ENCODE measurements at regions not wholly inside any gene's neighbourhood (a gene's known extent, or its start where the extent isn't known, plus 50 kb on each side); places are given as distances from the start of the nearest gene placed in this dataset.

DNA sequence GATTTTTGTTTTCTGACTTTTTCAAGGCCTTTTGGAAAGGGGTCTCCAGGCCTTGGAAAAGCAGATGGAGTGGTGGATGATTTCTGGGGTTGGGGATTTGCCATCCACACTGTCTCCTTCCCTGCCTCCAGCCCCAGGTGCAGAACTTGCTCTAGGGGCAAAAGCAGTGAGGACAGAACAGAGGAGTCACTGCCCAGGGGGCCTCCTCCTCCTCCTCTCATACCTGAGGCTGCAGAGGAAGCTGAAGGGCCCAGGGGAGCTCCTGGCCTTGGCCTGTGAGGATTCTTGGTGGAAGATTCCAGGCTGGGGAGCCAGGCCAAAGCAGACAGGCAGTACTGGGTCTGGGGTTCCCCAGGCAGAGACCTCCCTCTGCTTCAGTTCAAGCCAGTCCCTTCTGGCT, 52.3 kb upstream of the URI1 start:
- H3K4me1 Mint-ChIP-seq = no peaks in the 10 kb centered on the region
- H3K4me3 Mint-ChIP-seq = no peak overlapping the region
- no peaks in the 10 kb centered on the region for H3K9me3 Mint-ChIP-seq
- ATAC-seq = no peak
- H3K27ac Mint-ChIP-seq = no peak overlapping the region
- H3K27me3 Mint-ChIP-seq = no peaks in the 10 kb centered on the region
- no peak for DNase-seq
- no peaks in the 10 kb centered on the region for H3K36me3 Mint-ChIP-seq (ENCODE audit: low read depth)

DNA sequence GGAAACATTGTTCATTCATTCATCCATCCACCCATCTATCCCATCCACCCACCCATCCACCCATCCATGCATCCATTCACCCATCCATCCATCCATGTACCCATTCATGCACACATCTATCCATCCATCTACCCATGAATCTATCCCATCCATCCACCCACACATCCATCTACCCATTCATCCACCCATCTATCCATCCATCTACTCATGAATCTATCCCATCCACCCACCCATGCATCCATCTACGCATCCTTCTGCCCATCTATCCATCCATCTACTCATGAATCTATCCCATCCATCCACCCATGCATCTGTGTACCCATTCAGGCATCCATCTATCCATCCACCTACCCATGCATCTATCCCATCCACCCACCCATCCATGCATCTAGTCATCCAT, 51.6 kb upstream of the URI1 start:
- DNase-seq = no peak
- no peaks in the 10 kb centered on the region for H3K4me1 Mint-ChIP-seq
- no peak overlapping the region for H3K4me3 Mint-ChIP-seq
- no peaks in the 10 kb centered on the region for H3K9me3 Mint-ChIP-seq
- no peak for ATAC-seq
- no peaks in the 10 kb centered on the region for H3K36me3 Mint-ChIP-seq (ENCODE audit: low read depth)
- no peaks in the 10 kb centered on the region for H3K27me3 Mint-ChIP-seq
- no peak overlapping the region for H3K27ac Mint-ChIP-seq
